ENCODE measurements at regions not wholly inside any gene's neighbourhood (a gene's known extent, or its start where the extent isn't known, plus 50 kb on each side); places are given as distances from the start of the nearest gene placed in this dataset.

DNA sequence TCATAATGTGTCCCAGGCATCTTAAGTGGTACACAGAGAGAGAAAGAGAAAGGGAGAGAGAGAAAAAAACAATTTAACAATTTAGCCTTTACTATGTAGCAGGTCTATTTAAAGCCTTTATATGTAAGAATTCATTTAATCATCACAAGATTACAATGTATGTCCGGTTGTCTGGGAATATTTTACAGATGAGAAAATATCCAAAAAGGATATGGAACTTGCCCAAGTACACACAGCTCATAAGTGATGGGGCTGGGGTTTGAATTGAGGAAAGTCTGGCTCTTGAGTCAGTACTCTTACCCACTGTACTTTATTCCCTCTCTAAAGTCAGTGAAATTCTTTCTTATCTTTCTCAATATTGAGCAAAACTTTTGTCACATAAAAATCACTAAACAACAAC is 104.6 kb downstream of the LYPLAL1 start:
- no peaks in the 10 kb centered on the region for H3K9me3 ChIP-seq (ENCODE audit: control insufficient read depth in 2 of 2, low read length in 2 of 2)
- no peak overlapping the region for H3K27ac ChIP-seq (ENCODE audit: low read depth in 2 of 2, low read length in 2 of 2)
- no peak overlapping the region for H3K4me3 ChIP-seq (ENCODE audit: low read length in 2 of 2)

DNA sequence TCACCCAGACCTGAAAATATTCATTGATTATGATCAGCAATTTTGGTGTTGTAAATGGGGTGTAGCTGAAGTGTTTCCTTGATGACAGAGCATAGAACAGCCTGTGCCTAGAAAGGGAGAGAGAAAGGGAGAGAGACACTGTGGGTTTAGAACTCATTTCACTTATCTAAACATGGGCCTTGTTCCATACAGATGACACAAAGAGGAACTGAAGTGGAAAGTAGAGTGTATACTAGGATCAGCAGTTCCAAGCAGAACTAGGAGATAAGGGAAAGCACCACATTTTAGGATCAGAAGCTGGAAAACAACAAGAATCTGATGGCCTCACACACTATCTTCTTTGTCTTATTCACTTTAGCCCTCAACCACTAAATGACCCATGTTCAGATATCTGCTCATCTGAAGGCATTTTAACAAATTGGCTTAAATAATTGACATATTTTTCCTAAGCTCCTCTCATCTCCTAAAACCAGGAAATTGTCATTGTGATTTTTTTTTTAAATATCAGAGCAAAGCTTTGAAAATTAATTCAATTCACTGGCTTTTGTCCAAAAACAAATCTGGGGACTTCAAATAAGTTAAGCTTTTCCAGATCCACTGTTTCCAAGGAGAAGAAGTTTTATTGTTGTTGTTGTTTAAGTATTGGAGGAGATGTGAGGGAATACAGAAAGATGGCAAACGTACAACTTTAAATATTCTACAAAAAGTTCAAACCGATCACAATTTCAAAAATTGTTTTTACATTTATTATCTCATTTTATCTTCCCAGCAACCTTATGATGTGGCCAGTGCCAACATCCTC is 103.8 kb downstream of the LYPLAL1 start:
- Histone ChIP-seq H3K36me3 (ENCODE audit: control insufficient read depth in 2 of 2, insufficient read depth in 2 of 2, low read length in 2 of 2) (no peaks in the 10 kb centered on the region), H3K27me3 (ENCODE audit: control insufficient read depth in 2 of 2, insufficient read depth in 2 of 2, low read length in 2 of 2) (no peaks in the 10 kb centered on the region), H3K27ac (ENCODE audit: low read depth in 2 of 2, low read length in 2 of 2) (no peak overlapping the region), H3K9ac (ENCODE audit: low read depth in 1 of 2, low read length in 2 of 2) (no peak overlapping the region), H3K9me3 (ENCODE audit: control insufficient read depth in 2 of 2, low read length in 2 of 2) (no peaks in the 10 kb centered on the region), H3K4me1 (ENCODE audit: control insufficient read depth in 2 of 2, insufficient read depth in 2 of 2, low read length in 2 of 2) (no peaks in the 10 kb centered on the region), H3K4me3 (ENCODE audit: low read length in 2 of 2) (no peak overlapping the region)

More for the DNA sequence above, 104.6 kb downstream of the LYPLAL1 start:
- Histone ChIP-seq H3K27me3 (ENCODE audit: control insufficient read depth in 2 of 2, insufficient read depth in 2 of 2, low read length in 2 of 2) (no peaks in the 10 kb centered on the region), H3K36me3 (ENCODE audit: control insufficient read depth in 2 of 2, insufficient read depth in 2 of 2, low read length in 2 of 2) (no peaks in the 10 kb centered on the region), H3K9ac (ENCODE audit: low read depth in 1 of 2, low read length in 2 of 2) (no peak overlapping the region), H3K4me1 (ENCODE audit: control insufficient read depth in 2 of 2, insufficient read depth in 2 of 2, low read length in 2 of 2) (no peaks in the 10 kb centered on the region)

DNA sequence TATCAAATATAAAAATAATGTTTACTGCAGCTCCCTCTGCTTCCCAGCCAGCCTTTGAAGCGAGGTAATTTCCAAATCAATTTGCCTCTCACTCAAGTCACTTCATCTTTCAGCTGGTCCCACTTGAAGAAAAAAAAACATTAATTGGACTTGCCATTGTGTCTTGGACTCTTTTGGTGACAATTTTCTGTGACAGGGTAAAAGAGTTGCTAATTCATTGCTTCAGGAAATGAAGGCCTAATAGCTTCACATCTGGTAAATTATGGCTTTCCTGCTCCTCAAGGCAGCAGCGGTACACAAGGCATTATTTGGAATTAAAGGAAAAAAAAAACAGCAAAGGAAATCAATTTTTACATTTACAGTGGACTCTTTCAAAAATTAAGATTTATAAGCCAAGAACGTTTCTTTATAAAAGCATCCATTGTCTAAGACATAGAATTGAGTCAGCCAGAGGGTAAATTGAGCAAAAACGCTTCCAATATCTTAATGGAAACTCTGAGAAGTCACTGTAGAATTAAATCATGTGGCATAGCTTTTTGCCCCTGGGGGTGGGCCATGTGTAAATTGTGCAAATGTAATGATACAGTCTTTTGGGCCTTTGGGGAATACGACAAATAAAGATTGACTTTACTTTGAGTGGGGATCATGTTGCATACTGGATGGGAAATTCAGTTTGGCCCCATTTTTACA is 102.5 kb downstream of the LYPLAL1 start:
- no peaks in the 10 kb centered on the region for H3K4me1 ChIP-seq (ENCODE audit: control insufficient read depth in 2 of 2, insufficient read depth in 2 of 2, low read length in 2 of 2)
- H3K9me3 ChIP-seq (ENCODE audit: control insufficient read depth in 2 of 2, low read length in 2 of 2) = no peaks in the 10 kb centered on the region
- H3K27me3 ChIP-seq (ENCODE audit: control insufficient read depth in 2 of 2, insufficient read depth in 2 of 2, low read length in 2 of 2) = no peaks in the 10 kb centered on the region
- no peak overlapping the region for H3K27ac ChIP-seq (ENCODE audit: low read depth in 2 of 2, low read length in 2 of 2)
- no peak overlapping the region for H3K4me3 ChIP-seq (ENCODE audit: low read length in 2 of 2)
- no peak overlapping the region for H3K9ac ChIP-seq (ENCODE audit: low read depth in 1 of 2, low read length in 2 of 2)
- H3K36me3 ChIP-seq (ENCODE audit: control insufficient read depth in 2 of 2, insufficient read depth in 2 of 2, low read length in 2 of 2) = no peaks in the 10 kb centered on the region

DNA sequence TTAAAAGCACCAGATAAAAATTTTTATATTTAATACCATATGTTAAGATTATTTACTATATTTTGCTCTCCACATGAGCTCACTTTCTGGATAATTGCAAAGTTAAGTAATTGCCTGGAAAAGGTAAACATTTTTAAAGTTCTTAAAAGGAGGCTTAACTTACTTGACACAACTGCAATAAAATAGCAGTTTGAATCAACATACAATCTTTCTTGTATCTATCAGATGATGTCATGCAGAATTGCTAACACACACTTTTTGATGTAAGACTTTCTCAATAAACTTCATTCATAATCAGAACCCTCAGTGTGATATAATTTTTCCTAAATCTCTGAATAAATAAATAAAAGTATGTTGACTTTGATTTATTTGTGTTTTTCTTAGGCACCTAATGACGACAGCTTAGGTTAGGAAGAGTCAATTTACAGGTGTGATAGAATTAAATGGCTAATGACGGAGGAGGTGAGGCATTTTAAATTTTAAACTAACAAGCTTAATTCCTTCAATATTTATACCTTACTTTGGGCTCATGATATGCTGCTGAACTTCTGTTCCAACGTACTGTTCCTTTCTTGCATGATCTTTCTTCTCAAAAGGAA is 99.5 kb downstream of the LYPLAL1 start:
- Histone ChIP-seq H3K4me3 (ENCODE audit: low read length in 2 of 2) (no peak overlapping the region), H3K9me3 (ENCODE audit: control insufficient read depth in 2 of 2, low read length in 2 of 2) (no peaks in the 10 kb centered on the region), H3K36me3 (ENCODE audit: control insufficient read depth in 2 of 2, insufficient read depth in 2 of 2, low read length in 2 of 2) (no peaks in the 10 kb centered on the region), H3K27ac (ENCODE audit: low read depth in 2 of 2, low read length in 2 of 2) (no peak overlapping the region), H3K4me1 (ENCODE audit: control insufficient read depth in 2 of 2, insufficient read depth in 2 of 2, low read length in 2 of 2) (no peaks in the 10 kb centered on the region), H3K27me3 (ENCODE audit: control insufficient read depth in 2 of 2, insufficient read depth in 2 of 2, low read length in 2 of 2) (no peaks in the 10 kb centered on the region), H3K9ac (ENCODE audit: low read depth in 1 of 2, low read length in 2 of 2) (no peak overlapping the region)

DNA sequence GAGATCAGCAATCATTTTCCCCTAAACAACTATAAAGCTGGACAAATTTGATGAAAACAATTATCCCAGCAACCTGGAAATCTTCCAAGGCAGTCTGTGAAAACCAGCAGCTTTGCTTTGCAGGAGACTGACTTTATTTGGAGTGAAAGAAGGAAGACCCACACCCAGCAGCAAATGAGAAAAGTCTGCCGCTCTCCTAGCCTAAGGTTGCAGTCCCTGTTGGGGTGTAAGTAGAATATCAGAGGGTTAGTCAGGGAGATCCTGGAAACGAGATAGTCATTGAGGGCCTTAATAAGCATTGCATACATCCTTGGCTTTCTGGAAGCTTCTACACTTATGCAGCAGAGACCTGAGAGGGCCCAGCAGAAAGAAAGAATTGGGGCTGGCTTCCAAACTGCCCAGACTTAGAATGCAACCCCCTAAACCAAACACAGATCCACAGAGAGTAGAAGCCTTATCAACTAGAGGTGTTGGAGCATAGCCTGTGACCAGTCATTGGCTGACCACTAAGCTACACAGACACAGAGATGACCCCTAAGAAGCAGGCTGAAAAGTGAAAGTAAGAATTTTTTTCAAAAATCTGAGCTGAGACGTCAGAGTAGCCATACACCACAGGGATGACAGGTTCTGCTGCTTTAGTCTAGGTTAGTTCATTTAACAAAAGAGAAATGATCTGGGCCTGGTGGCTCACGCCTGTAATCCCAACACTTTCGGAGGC is 98.3 kb downstream of the LYPLAL1 start:
- Histone ChIP-seq H3K27ac (ENCODE audit: low read depth in 2 of 2, low read length in 2 of 2) (no peak overlapping the region), H3K4me1 (ENCODE audit: control insufficient read depth in 2 of 2, insufficient read depth in 2 of 2, low read length in 2 of 2) (no peaks in the 10 kb centered on the region), H3K9ac (ENCODE audit: low read depth in 1 of 2, low read length in 2 of 2) (no peak overlapping the region)

DNA sequence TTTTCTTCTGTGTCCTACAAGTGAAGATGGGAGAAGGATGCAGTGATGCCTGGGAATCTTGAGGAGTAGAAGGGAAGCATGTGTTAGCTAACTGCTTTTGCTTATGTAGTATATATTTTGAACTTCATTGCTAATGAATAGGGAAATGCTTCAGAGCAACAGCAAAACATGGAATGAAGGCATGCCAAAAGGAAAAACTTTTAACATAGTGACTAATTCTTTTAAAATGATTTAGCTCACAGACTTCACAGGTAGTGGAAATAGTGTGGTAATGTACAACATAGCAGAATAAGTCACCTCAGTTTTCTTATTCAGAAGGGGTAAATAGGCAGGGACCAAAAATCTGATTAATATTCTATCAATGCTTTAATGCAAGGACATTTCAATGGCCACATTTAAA is 95.5 kb downstream of the LYPLAL1 start:
- no peaks in the 10 kb centered on the region for H3K36me3 ChIP-seq (ENCODE audit: control insufficient read depth in 2 of 2, insufficient read depth in 2 of 2, low read length in 2 of 2)
- H3K4me3 ChIP-seq (ENCODE audit: low read length in 2 of 2) = no peak overlapping the region
- no peak overlapping the region for H3K27ac ChIP-seq (ENCODE audit: low read depth in 2 of 2, low read length in 2 of 2)
- no peak overlapping the region for H3K9ac ChIP-seq (ENCODE audit: low read depth in 1 of 2, low read length in 2 of 2)
- H3K4me1 ChIP-seq (ENCODE audit: control insufficient read depth in 2 of 2, insufficient read depth in 2 of 2, low read length in 2 of 2) = no peaks in the 10 kb centered on the region
- no peaks in the 10 kb centered on the region for H3K27me3 ChIP-seq (ENCODE audit: control insufficient read depth in 2 of 2, insufficient read depth in 2 of 2, low read length in 2 of 2)
- H3K9me3 ChIP-seq (ENCODE audit: control insufficient read depth in 2 of 2, low read length in 2 of 2) = no peaks in the 10 kb centered on the region

More for the DNA sequence above, 98.3 kb downstream of the LYPLAL1 start:
- H3K9me3 ChIP-seq (ENCODE audit: control insufficient read depth in 2 of 2, low read length in 2 of 2) = no peaks in the 10 kb centered on the region
- H3K27me3 ChIP-seq (ENCODE audit: control insufficient read depth in 2 of 2, insufficient read depth in 2 of 2, low read length in 2 of 2) = no peaks in the 10 kb centered on the region
- H3K4me3 ChIP-seq (ENCODE audit: low read length in 2 of 2) = no peak overlapping the region
- H3K36me3 ChIP-seq (ENCODE audit: control insufficient read depth in 2 of 2, insufficient read depth in 2 of 2, low read length in 2 of 2) = no peaks in the 10 kb centered on the region

DNA sequence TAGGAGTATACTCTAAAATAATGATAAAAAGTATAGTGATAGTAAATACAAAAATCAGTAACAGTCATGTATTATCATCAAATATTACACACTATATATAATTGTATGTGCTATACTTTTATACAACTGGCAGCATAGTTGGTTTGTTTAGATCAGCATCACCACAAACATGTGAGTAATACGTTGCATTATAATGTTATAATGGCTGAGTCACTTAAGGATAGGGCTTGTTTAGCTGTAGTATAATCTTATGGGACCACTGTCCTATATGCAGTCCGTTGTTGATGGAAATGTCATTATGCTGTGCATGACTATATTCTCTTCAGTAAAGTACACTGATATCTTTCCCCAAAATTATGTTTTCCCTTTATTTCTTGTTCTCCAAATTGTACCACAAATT is 92.8 kb downstream of the LYPLAL1 start:
- Histone ChIP-seq H3K9me3 (ENCODE audit: control insufficient read depth in 2 of 2, low read length in 2 of 2) (peaks cover 0 to under 1% of the 10 kb centered on the region in 2 donors), H3K36me3 (ENCODE audit: control insufficient read depth in 2 of 2, insufficient read depth in 2 of 2, low read length in 2 of 2) (no peaks in the 10 kb centered on the region), H3K4me3 (ENCODE audit: low read length in 2 of 2) (no peak overlapping the region)

DNA sequence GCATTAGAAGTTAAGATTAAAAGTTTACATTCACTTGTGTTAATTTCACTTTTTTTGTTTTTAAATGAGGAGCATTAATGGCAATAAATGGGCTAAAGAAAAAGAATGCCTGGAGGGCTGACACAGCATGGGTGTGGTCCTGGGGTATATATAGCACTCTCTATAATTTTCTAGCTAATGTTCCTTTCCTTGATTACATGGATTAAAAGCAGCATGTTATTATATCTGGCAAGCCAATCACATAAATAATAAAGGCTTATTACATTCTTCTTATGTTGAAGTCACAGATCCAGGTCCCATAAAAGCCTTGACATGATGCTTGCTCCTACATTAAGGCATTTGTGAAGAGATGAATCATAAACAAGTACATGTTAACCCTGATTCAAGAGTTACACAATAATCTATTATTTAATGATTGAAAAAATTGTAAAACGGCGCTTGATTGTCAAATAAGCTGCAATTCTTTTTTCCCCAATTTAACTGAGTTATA is 91.4 kb downstream of the LYPLAL1 start:
- Histone ChIP-seq H3K4me3 (ENCODE audit: low read length in 2 of 2) (no peak overlapping the region), H3K4me1 (ENCODE audit: control insufficient read depth in 2 of 2, insufficient read depth in 2 of 2, low read length in 2 of 2) (no peaks in the 10 kb centered on the region), H3K36me3 (ENCODE audit: control insufficient read depth in 2 of 2, insufficient read depth in 2 of 2, low read length in 2 of 2) (no peaks in the 10 kb centered on the region), H3K27me3 (ENCODE audit: control insufficient read depth in 2 of 2, insufficient read depth in 2 of 2, low read length in 2 of 2) (no peaks in the 10 kb centered on the region), H3K9ac (ENCODE audit: low read depth in 1 of 2, low read length in 2 of 2) (no peak overlapping the region), H3K9me3 (ENCODE audit: control insufficient read depth in 2 of 2, low read length in 2 of 2) (peaks cover 0 to 5% of the 10 kb centered on the region in 2 donors), H3K27ac (ENCODE audit: low read depth in 2 of 2, low read length in 2 of 2) (no peak overlapping the region)

More for the DNA sequence above, 92.8 kb downstream of the LYPLAL1 start:
- Histone ChIP-seq H3K4me1 (ENCODE audit: control insufficient read depth in 2 of 2, insufficient read depth in 2 of 2, low read length in 2 of 2) (no peaks in the 10 kb centered on the region), H3K9ac (ENCODE audit: low read depth in 1 of 2, low read length in 2 of 2) (no peak overlapping the region), H3K27ac (ENCODE audit: low read depth in 2 of 2, low read length in 2 of 2) (no peak overlapping the region), H3K27me3 (ENCODE audit: control insufficient read depth in 2 of 2, insufficient read depth in 2 of 2, low read length in 2 of 2) (no peaks in the 10 kb centered on the region)

DNA sequence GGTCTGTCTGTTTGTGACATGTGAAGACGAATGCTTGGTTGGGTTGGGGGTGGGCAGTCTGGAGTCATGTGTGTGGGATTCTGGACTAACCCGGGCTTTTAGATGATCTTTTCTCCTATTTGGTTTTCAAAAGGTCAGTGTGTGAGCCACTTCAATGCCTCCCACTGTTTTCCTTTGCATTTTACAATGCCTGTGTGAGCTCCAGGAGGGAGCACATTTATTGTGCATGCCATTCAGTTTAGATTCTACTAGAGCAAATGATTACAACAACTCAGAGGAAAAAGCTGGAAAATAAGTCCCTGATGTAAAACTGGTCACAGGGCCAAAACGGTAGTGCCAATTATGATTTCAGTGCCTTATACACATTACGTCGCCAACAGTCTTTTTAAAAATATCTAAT is 90.9 kb downstream of the LYPLAL1 start:
- Histone ChIP-seq H3K4me1 (ENCODE audit: control insufficient read depth in 2 of 2, insufficient read depth in 2 of 2, low read length in 2 of 2) (no peaks in the 10 kb centered on the region), H3K36me3 (ENCODE audit: control insufficient read depth in 2 of 2, insufficient read depth in 2 of 2, low read length in 2 of 2) (no peaks in the 10 kb centered on the region), H3K4me3 (ENCODE audit: low read length in 2 of 2) (no peak overlapping the region), H3K9ac (ENCODE audit: low read depth in 1 of 2, low read length in 2 of 2) (no peak overlapping the region), H3K27ac (ENCODE audit: low read depth in 2 of 2, low read length in 2 of 2) (no peak overlapping the region), H3K27me3 (ENCODE audit: control insufficient read depth in 2 of 2, insufficient read depth in 2 of 2, low read length in 2 of 2) (no peaks in the 10 kb centered on the region), H3K9me3 (ENCODE audit: control insufficient read depth in 2 of 2, low read length in 2 of 2) (peaks cover 0 to 5% of the 10 kb centered on the region in 2 donors)

Measured in mucosa of rectum (tissue), 2 donors.